Ishikawa (cell line): ENCODE measurements at regions not wholly inside any gene's neighbourhood (a gene's known extent, or its start where the extent isn't known, plus 50 kb on each side); places are given as distances from the start of the nearest gene placed in this dataset.

Experiments used
- CEBPB ChIP-seq: IDR thresholded peaks from 2 replicates; pipeline ENCODE4 v1.6.1; 2012
- CREB1 ChIP-seq: IDR thresholded peaks from 2 replicates; pipeline ENCODE4 v1.6.1; 2012; ENCODE audit warnings: low read depth
- EGR1 ChIP-seq: IDR thresholded peaks from 2 replicates; pipeline ENCODE4 v1.6.1; 2012
- EP300 ChIP-seq: IDR thresholded peaks from 2 replicates; pipeline ENCODE4 v1.6.1; 2012; ENCODE audit warnings: borderline replicate concordance
- FOXM1 ChIP-seq: IDR thresholded peaks from 2 replicates; pipeline ENCODE4 v1.6.1; 2012; ENCODE audit warnings: low read depth, borderline replicate concordance
- MAX ChIP-seq: IDR thresholded peaks from 2 replicates; pipeline ENCODE4 v1.6.1; 2012
- NFIC ChIP-seq: IDR thresholded peaks from 2 replicates; pipeline ENCODE4 v1.6.1; 2012
- RAD21 ChIP-seq: IDR thresholded peaks from 2 replicates; pipeline ENCODE4 v1.6.1; 2012; ENCODE audit warnings: low read depth
- REST ChIP-seq: IDR thresholded peaks from 2 replicates; pipeline ENCODE4 v1.6.1; 2012; ENCODE audit warnings: low read depth, mild to moderate bottlenecking
- TAF1 ChIP-seq: IDR thresholded peaks from 2 replicates; pipeline ENCODE4 v1.6.1; 2012; ENCODE audit warnings: low read depth, mild to moderate bottlenecking
- TCF12 ChIP-seq: IDR thresholded peaks from 2 replicates; pipeline ENCODE4 v1.6.1; 2012; ENCODE audit warnings: low read depth
- TEAD4 ChIP-seq: IDR thresholded peaks from 2 replicates; pipeline ENCODE4 v1.6.1; 2012
- USF1 ChIP-seq: IDR thresholded peaks from 2 replicates; pipeline ENCODE4 v1.6.1; 2012
- YY1 ChIP-seq: IDR thresholded peaks from 2 replicates; pipeline ENCODE4 v1.6.1; 2012; ENCODE audit warnings: low read depth
- ZBTB7A ChIP-seq: IDR thresholded peaks from 2 replicates; pipeline ENCODE4 v1.6.1; 2012; ENCODE audit warnings: low read depth

GRCh38 chr1:38738207-38738606, 121.4 kb downstream of the RRAGC start:
- no peak for TF ChIP-seq TEAD4

- TF ChIP-seq NFIC (no peak), EP300 (no peak), USF1 (no peak), RAD21 (no peak), REST (no peak), TCF12 (no peak), MAX (no peak), CEBPB (no peak), TEAD4 (no peak), ZBTB7A (no peak), CREB1 (no peak), YY1 (no peak), FOXM1 (no peak), TAF1 (no peak), EGR1 (no peak)
Measured at GRCh38 chr1:38736399-38736798, 123.2 kb downstream of the RRAGC start.

- TF ChIP-seq EP300 (no peak), EGR1 (no peak), MAX (no peak), USF1 (no peak), CREB1 (no peak), CEBPB (no peak), TAF1 (no peak), REST (no peak), TCF12 (no peak), YY1 (no peak), ZBTB7A (no peak)
Measured at GRCh38 chr1:38735651-38736161, 123.9 kb downstream of the RRAGC start.

GRCh38 chr1:38733761-38734160, 125.8 kb downstream of the RRAGC start:
- no peak for TF ChIP-seq TAF1
- no peak for TF ChIP-seq CEBPB
- TF ChIP-seq FOXM1, result no peak
- TF ChIP-seq TEAD4, result no peak
- TF ChIP-seq MAX, result no peak
- TF ChIP-seq CREB1, result no peak
- no peak for TF ChIP-seq EP300
- no peak for TF ChIP-seq USF1
- no peak for TF ChIP-seq NFIC
- TF ChIP-seq EGR1, result no peak
- TF ChIP-seq ZBTB7A, result no peak
- no peak for TF ChIP-seq RAD21
- no peak for TF ChIP-seq TCF12
- TF ChIP-seq REST, result no peak
- no peak for TF ChIP-seq YY1
